H1 (cell line): ENCODE measurements at regions not wholly inside any gene's neighbourhood (a gene's known extent, or its start where the extent isn't known, plus 50 kb on each side); places are given as distances from the start of the nearest gene placed in this dataset.

Experiments
- CTCF ChIA-PET: fragments of 300-600 bp; sonication (Branson Sonifier 250); formaldehyde crosslinking; loops from one replicate; lab custom pipeline; 2021; ENCODE audit not compliant: partially characterized antibody; lab: Charles Lee
- POLR2A ChIA-PET: fragments of 300-600 bp; sonication (Branson Sonifier 250); formaldehyde crosslinking; loops from one replicate; lab custom pipeline; 2021; ENCODE audit warnings: inconsistent platforms; ENCODE audit not compliant: partially characterized antibody; lab: Charles Lee
- DNase-seq, 2 experiments: peaks; one replicate each; pipeline versions ENCODE4 v3.0.0 to v3.0.0-alpha.2; 2010 to 2022; ENCODE audit warnings: low spot score in 2 of 2, low read depth in 1 of 2, mixed read lengths in 1 of 2
- FAIRE-seq: peaks from 2 replicates; lab custom pipeline; 2011; peaks lifted over from hg19 to GRCh38; lab: Jason Lieb, UNC
- H2AFZ ChIP-seq: 2 replicates; pipeline ENCODE4 v1.8.1; 2012; ENCODE audit warnings: low read length, inconsistent platforms
- H2AK5ac ChIP-seq: 2 replicates; pipeline ENCODE4 v1.6.1; 2013; ENCODE audit warnings: low read depth, low read length
- H2BK120ac ChIP-seq: replicated peaks from 2 replicates; pipeline ENCODE3; 2013; ENCODE audit warnings: low read depth, low read length, inconsistent platforms
- H2BK12ac ChIP-seq: 2 replicates; pipeline ENCODE4 v1.6.1; 2013; ENCODE audit warnings: low read depth, low read length
- H2BK15ac ChIP-seq: 2 replicates; pipeline ENCODE4 v1.6.1; 2013; ENCODE audit warnings: low read length
- H2BK20ac ChIP-seq: 2 replicates; pipeline ENCODE4 v1.6.1; 2013; ENCODE audit warnings: low read length
- H2BK5ac ChIP-seq: 2 replicates; pipeline ENCODE4 v1.6.1; 2013; ENCODE audit warnings: low read depth, low read length
- H3K14ac ChIP-seq: 2 replicates; pipeline ENCODE4 v1.6.1; 2013; ENCODE audit warnings: inconsistent platforms; ENCODE audit not compliant: insufficient read length
- H3K18ac ChIP-seq: 2 replicates; pipeline ENCODE4 v1.6.1; 2013; ENCODE audit warnings: low read length; ENCODE audit errors: extremely low read depth
- H3K23ac ChIP-seq: 2 replicates; pipeline ENCODE4 v1.6.1; 2013; ENCODE audit warnings: inconsistent platforms; ENCODE audit not compliant: insufficient read length
- H3K23me2 ChIP-seq: 2 replicates; pipeline ENCODE4 v1.6.1; 2013; ENCODE audit warnings: low read depth, low read length
- H3K27ac ChIP-seq: 2 replicates; pipeline ENCODE4 v1.6.1; 2011; ENCODE audit warnings: low read depth, low read length, inconsistent platforms
- H3K27me3 ChIP-seq, 4 experiments: replicated peaks in 1 of 4; 1 replicate in 1 of 4; 2 replicates in 3 of 4; pipeline versions ENCODE4 v1.6.1 to v1.8.1; 2011 to 2013; ENCODE audit warnings: low read length in 3 of 4, mild to moderate bottlenecking in 3 of 4, inconsistent platforms in 2 of 4, mixed read lengths in 2 of 4, moderate library complexity in 1 of 4; ENCODE audit not compliant: control insufficient read depth in 3 of 4, insufficient read depth in 3 of 4; ENCODE audit errors: extremely low read depth in 1 of 4
- H3K36me3 ChIP-seq, 4 experiments: 2 replicates each; pipeline versions ENCODE4 v1.6.1 to v1.8.1; 2011 to 2013; ENCODE audit warnings: mild to moderate bottlenecking in 4 of 4, low read length in 3 of 4, moderate library complexity in 2 of 4, control low read depth in 1 of 4, inconsistent platforms in 1 of 4; ENCODE audit not compliant: insufficient read depth in 4 of 4, control insufficient read depth in 2 of 4
- H3K4ac ChIP-seq: replicated peaks from 2 replicates; pipeline ENCODE3; 2013; ENCODE audit warnings: low read length, low read depth, mixed read lengths, inconsistent platforms; ENCODE audit not compliant: insufficient read length
- H3K4me1 ChIP-seq, 4 experiments: replicated peaks in 1 of 4; 1 replicate in 1 of 4; 2 replicates in 3 of 4; pipeline versions ENCODE4 v1.6.1 to v1.8.1; 2011 to 2013; ENCODE audit warnings: low read length in 3 of 4, inconsistent platforms in 2 of 4, mixed read lengths in 1 of 4; ENCODE audit not compliant: insufficient read depth in 4 of 4, control insufficient read depth in 3 of 4
- H3K4me2 ChIP-seq, 2 experiments: 2 replicates each; pipeline versions ENCODE4 v1.6.1 to v1.8.1; 2011 to 2013; ENCODE audit warnings: low read depth in 2 of 2, low read length in 2 of 2, control low read depth in 1 of 2, inconsistent platforms in 1 of 2, mild to moderate bottlenecking in 1 of 2; ENCODE audit not compliant: insufficient read depth in 1 of 2
- H3K4me3 ChIP-seq, 4 experiments: fragments of 200-600, 300-600 bp in 1 of 4; sonication (generic), shearing (Covaris generic), sonication (Bioruptor Twin) in 1 of 4; 2 replicates each; pipeline versions ENCODE4 v1.5.1 to v1.8.1; 2011 to 2016; ENCODE audit warnings: low read length in 4 of 4, low read depth in 3 of 4, control low read depth in 2 of 4, inconsistent platforms in 2 of 4, mild to moderate bottlenecking in 2 of 4, mixed read lengths in 1 of 4, moderate library complexity in 1 of 4; ENCODE audit not compliant: insufficient read depth in 2 of 4; ENCODE audit errors: extremely low read depth in 1 of 4
- H3K56ac ChIP-seq: replicated peaks from 2 replicates; pipeline ENCODE3; 2013; ENCODE audit warnings: low read depth, mild to moderate bottlenecking, mixed read lengths, low read length, inconsistent platforms; ENCODE audit not compliant: insufficient read length
- H3K79me1 ChIP-seq: 2 replicates; pipeline ENCODE4 v1.6.1; 2013; ENCODE audit warnings: low read depth, low read length, control low read depth
- H3K79me2 ChIP-seq, 2 experiments: 2 replicates each; pipeline versions ENCODE4 v1.6.1 to v1.8.1; 2012 to 2013; ENCODE audit warnings: low read length in 2 of 2, mild to moderate bottlenecking in 2 of 2, inconsistent platforms in 1 of 2; ENCODE audit not compliant: insufficient read depth in 2 of 2, control insufficient read depth in 1 of 2
- H3K9ac ChIP-seq, 4 experiments: replicated peaks in 1 of 4; 1 replicate in 1 of 4; 2 replicates in 3 of 4; pipeline versions ENCODE4 v1.6.1 to v1.8.1; 2011 to 2013; ENCODE audit warnings: low read depth in 3 of 4, low read length in 3 of 4, control low read depth in 2 of 4, mild to moderate bottlenecking in 2 of 4, moderate library complexity in 2 of 4, inconsistent platforms in 1 of 4; ENCODE audit errors: extremely low read depth in 1 of 4
- H3K9me3 ChIP-seq, 2 experiments: 2 replicates each; pipeline versions ENCODE4 v1.6.1 to v1.8.1; 2012 to 2013; ENCODE audit warnings: mild to moderate bottlenecking in 2 of 2, moderate library complexity in 2 of 2, control low read depth in 1 of 2, inconsistent platforms in 1 of 2, low read depth in 1 of 2, low read length in 1 of 2, mixed read lengths in 1 of 2; ENCODE audit not compliant: insufficient read depth in 2 of 2
- H4K20me1 ChIP-seq, 2 experiments: replicated peaks in 1 of 2; 2 replicates each; pipeline versions ENCODE3 to v1.8.1; 2011 to 2013; ENCODE audit warnings: inconsistent platforms in 2 of 2, low read length in 2 of 2, mild to moderate bottlenecking in 1 of 2; ENCODE audit not compliant: insufficient read depth in 2 of 2, control insufficient read depth in 1 of 2
- H4K5ac ChIP-seq: 2 replicates; pipeline ENCODE4 v1.6.1; 2013; ENCODE audit warnings: low read length, low read depth, mixed read lengths, inconsistent platforms; ENCODE audit not compliant: insufficient read length
- H4K8ac ChIP-seq: 2 replicates; pipeline ENCODE4 v1.8.0; 2013; ENCODE audit warnings: mild to moderate bottlenecking, moderate library complexity, low read length, inconsistent platforms; ENCODE audit not compliant: insufficient read depth; ENCODE audit errors: extremely low read depth
- H4K91ac ChIP-seq: replicated peaks from 2 replicates; pipeline ENCODE3; 2013; ENCODE audit warnings: low read length, mixed read lengths, inconsistent platforms; ENCODE audit not compliant: insufficient read length
- BACH1 ChIP-seq: IDR thresholded peaks from 2 replicates; pipeline ENCODE4 v1.6.1; 2012; ENCODE audit warnings: low read length, improper control_type of control experiment
- CEBPB ChIP-seq: IDR thresholded peaks from 2 replicates; pipeline ENCODE4 v1.6.1; 2012; ENCODE audit warnings: low read depth, low read length
- CREB1 ChIP-seq: IDR thresholded peaks from 2 replicates; pipeline ENCODE4 v1.6.1; 2012; ENCODE audit warnings: inconsistent platforms
- EGR1 ChIP-seq: IDR thresholded peaks from 2 replicates; pipeline ENCODE4 v1.6.1; 2011; ENCODE audit warnings: low read depth, low read length, borderline replicate concordance
- FOSL1 ChIP-seq: IDR thresholded peaks from 2 replicates; pipeline ENCODE4 v1.6.1; 2011; ENCODE audit warnings: mild to moderate bottlenecking, low read depth, low read length, moderate library complexity; ENCODE audit not compliant: insufficient read depth
- NRF1 ChIP-seq: IDR thresholded peaks from 2 replicates; pipeline ENCODE4 v1.6.1; 2011; ENCODE audit warnings: mild to moderate bottlenecking, low read depth, low read length, improper control_type of control experiment
- RBBP5 ChIP-seq: IDR thresholded peaks from 2 replicates; pipeline ENCODE4 v1.7.1; 2012; ENCODE audit warnings: low read depth, mild to moderate bottlenecking, inconsistent platforms, low read length, moderate library complexity, borderline replicate concordance
- SAP30 ChIP-seq: fragments of 300-600 bp; sonication (generic); IDR thresholded peaks from 2 replicates; pipeline ENCODE4 v1.7.1; 2012; ENCODE audit warnings: low read length, moderate library complexity, mild to moderate bottlenecking, inconsistent platforms; ENCODE audit not compliant: insufficient read depth, insufficient replicate concordance
- SIN3A ChIP-seq, 2 experiments: IDR thresholded peaks in 1 of 2; conservative IDR thresholded peaks in 1 of 2; 2 replicates each; pipeline ENCODE4 v1.6.1; 2011 to 2012; ENCODE audit warnings: low read length in 2 of 2, improper control_type of control experiment in 1 of 2, low read depth in 1 of 2, mild to moderate bottlenecking in 1 of 2
- SP1 ChIP-seq: IDR thresholded peaks from 2 replicates; pipeline ENCODE4 v1.6.1; 2011; ENCODE audit warnings: low read depth, low read length
- SP4 ChIP-seq: IDR thresholded peaks from 2 replicates; pipeline ENCODE4 v1.6.1; 2012; ENCODE audit warnings: low read length, inconsistent platforms
- TBP ChIP-seq: IDR thresholded peaks from 2 replicates; pipeline ENCODE4 v1.6.1; 2011; ENCODE audit warnings: low read depth, low read length, improper control_type of control experiment
- TCF12 ChIP-seq: IDR thresholded peaks from 2 replicates; pipeline ENCODE4 v1.6.1; 2011; ENCODE audit warnings: low read depth, mild to moderate bottlenecking, low read length
- TEAD4 ChIP-seq: IDR thresholded peaks from 2 replicates; pipeline ENCODE4 v1.6.1; 2012; ENCODE audit warnings: low read depth, low read length, inconsistent platforms, mixed read lengths
- YY1 ChIP-seq: IDR thresholded peaks from 2 replicates; pipeline ENCODE4 v1.6.1; 2011; ENCODE audit warnings: low read depth, mild to moderate bottlenecking, low read length
- WGBS, 2 experiments: shearing (Covaris generic) in 1 of 2; methylation state at CpG; one replicate each; pipeline versions ENCODE4 v1.1.6 to v1.1.7; 2013 to 2015; ENCODE audit warnings: low lambda C conversion rate in 2 of 2, mixed read lengths in 2 of 2, inconsistent platforms in 1 of 2, low coverage in 1 of 2, missing lambda C conversion rate in 1 of 2; ENCODE audit not compliant: insufficient replicate concordance in 2 of 2, insufficient coverage in 1 of 2, insufficient read length in 1 of 2; ENCODE audit errors: extremely low coverage in 1 of 2, missing lambda C conversion rate in 1 of 2; 5-methylcytosine and 5-hydroxymethylcytosine counted together

GRCh38 chr7:32131091-32131490 lies 60.9 kb upstream of the PDE1C start:
- H3K9ac ChIP-seq, result no peak overlapping the region
- H3K56ac ChIP-seq, result no peak overlapping the region
- H3K23me2 ChIP-seq, result no peaks in the 10 kb centered on the region
- no peaks in the 10 kb centered on the region for H3K36me3 ChIP-seq
- no peak overlapping the region for H4K8ac ChIP-seq
- no peak overlapping the region for H4K91ac ChIP-seq
- TF ChIP-seq SAP30 (no peak), YY1 (no peak), TBP (no peak), SP4 (no peak), CEBPB (no peak), SP1 (no peak), SIN3A (conservative IDR thresholded peaks at IDR 0.05 in 1 of 2, IDR thresholded peaks at IDR 0.05 in 1 of 2; ENCODE audit: low read depth in 1 of 2, low read length in 2 of 2) (no peak), NRF1 (no peak), EGR1 (no peak), FOSL1 (no peak), BACH1 (no peak), TEAD4 (no peak), CREB1 (no peak), TCF12 (no peak), RBBP5 (no peak)
- H2AFZ ChIP-seq, result no peak overlapping the region
- CTCF ChIA-PET, result no interaction called here
- H3K23ac ChIP-seq, result no peak overlapping the region
- H2BK12ac ChIP-seq, result no peak overlapping the region
- no peak overlapping the region for H3K4me3 ChIP-seq
- H3K27me3 ChIP-seq, result no peaks in the 10 kb centered on the region
- WGBS, 2 experiments, result 84% methylated on average over 1 of the region's 1 CpG; no CpG with 5 or more reads in 1 of the 2 experiments
- H3K27ac ChIP-seq, result no peak overlapping the region
- no peak overlapping the region for H2BK5ac ChIP-seq
- no peaks in the 10 kb centered on the region for H4K20me1 ChIP-seq
- no peak overlapping the region for H3K18ac ChIP-seq
- H4K5ac ChIP-seq, result no peak overlapping the region
- no peak overlapping the region for H2BK20ac ChIP-seq
- FAIRE-seq, result no peak
- POLR2A ChIA-PET, result no interaction called here
- H2BK15ac ChIP-seq, result no peak overlapping the region
- H3K14ac ChIP-seq, result no peak overlapping the region
- H3K4me1 ChIP-seq, result no peaks in the 10 kb centered on the region
- H3K4ac ChIP-seq, result no peak overlapping the region
- H3K79me1 ChIP-seq, result no peaks in the 10 kb centered on the region
- no peak overlapping the region for H3K4me2 ChIP-seq
- peaks cover 0 to 6% of the 10 kb centered on the region in 2 experiments; a peak in 1 of 4 replicates for H3K9me3 ChIP-seq
- H2AK5ac ChIP-seq, result no peak overlapping the region
- DNase-seq, result no peak
- no peak overlapping the region for H2BK120ac ChIP-seq
- H3K79me2 ChIP-seq, result no peaks in the 10 kb centered on the region
